ENCODE measurements at regions not wholly inside any gene's neighbourhood (a gene's known extent, or its start where the extent isn't known, plus 50 kb on each side); places are given as distances from the start of the nearest gene placed in this dataset.

DNA sequence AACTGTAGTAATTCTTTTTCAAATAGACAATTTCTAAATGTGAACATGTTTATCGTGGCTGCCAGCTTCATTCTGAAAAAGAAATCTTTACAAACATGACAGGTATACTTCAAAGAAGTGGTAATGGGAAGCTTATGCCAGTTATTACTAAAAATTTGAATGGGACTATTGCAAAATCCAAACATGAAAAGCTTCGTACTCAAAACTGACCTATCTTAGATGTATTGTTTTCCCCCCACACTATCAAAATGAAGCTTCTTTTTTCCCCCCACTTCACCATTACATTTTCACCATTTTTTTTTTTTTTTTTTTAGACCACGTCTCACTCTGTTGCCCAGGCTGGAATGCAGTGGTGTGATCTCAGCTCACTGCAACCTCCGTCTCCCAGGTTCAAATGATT is 50.4 kb upstream of the SERTAD2 start:
- DNase-seq (ENCODE audit: low read depth, low spot score), result no peak

DNA sequence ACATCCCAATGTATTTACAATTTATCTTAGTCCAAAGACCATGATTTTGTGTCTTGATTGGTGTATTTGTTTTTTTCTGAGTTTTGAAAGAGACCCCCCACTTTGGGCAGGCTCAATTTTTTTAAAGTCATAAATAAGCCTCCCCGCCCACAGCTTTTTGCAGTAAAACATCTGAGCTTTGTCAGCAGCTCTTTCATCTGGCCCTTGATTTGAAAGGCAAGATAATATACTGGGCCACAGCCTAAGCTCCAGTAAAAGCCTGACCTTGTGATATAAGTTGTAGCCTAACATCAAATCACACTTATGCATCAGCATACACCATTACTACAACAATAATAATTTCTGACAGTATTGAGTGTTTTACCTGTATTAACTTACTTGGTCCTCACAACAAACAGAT is 51.3 kb upstream of the SERTAD2 start:
- DNase-seq (ENCODE audit: low read depth, low spot score), result no peak

DNA sequence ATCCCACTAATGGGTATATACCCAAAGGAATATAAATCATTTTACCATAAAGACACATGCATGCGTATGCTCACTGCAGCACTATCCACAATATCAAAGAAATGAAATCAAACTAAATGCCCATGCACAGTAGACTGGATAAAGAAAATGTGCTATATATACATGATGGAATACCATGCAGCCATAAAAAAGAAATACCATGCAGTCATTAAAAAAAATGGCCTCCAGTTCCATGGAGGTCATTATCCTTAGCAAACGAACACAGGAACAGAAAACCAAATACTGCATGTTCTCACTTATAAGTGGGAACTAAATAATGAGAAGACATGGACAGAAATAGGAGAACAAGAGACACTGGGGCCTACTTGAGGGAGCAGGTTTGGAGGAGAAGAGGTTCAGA is 53.6 kb upstream of the SERTAD2 start:
- no peak for DNase-seq (ENCODE audit: low read depth, low spot score)

DNA sequence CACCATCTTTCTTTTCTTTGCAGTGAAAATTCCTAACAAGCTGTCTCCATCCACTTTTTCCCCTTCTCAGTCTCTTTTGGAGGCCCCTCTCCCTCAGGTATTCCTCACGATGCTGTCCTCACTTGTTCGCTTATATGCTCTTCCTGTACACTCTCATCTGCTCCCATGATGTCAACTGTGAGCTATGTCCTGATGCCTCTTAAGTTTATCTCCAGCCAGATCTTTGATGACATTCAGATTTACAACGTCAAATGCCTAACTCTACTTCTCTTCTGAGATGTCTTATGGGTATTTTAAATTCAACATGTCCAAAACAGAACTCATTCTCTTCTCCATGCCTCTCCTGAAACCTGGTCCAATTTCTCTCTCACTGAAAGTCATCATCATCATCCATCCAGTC is 55.1 kb upstream of the SERTAD2 start:
- DNase-seq (ENCODE audit: low read depth, low spot score), result no peak

DNA sequence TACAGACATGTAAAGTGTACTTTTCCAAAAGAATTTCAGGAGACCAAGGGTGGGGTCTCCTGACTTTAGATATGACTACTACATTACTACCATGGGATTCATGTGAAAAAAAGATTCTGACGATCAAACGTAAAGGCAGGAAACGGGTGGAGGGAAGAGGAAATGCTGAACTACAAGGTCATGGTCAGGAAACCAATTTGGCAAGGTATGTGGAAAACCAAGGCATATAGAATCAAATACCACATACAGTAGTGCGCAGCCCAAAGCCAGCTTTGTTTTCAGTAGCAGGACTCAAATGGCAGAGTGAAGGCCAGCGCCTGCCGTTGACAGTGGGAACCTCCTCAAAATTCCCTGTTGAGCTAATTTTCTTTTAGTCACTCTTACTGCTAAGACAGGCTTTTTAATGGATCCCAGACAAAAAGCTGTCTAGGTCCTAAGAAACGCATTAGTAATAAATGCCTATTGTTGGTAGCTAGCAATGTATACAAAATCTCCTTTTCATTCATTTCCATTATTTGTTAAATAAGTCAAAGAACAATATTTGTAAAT is 57.6 kb upstream of the SERTAD2 start:
- no peak for DNase-seq (ENCODE audit: low read depth, low spot score)

DNA sequence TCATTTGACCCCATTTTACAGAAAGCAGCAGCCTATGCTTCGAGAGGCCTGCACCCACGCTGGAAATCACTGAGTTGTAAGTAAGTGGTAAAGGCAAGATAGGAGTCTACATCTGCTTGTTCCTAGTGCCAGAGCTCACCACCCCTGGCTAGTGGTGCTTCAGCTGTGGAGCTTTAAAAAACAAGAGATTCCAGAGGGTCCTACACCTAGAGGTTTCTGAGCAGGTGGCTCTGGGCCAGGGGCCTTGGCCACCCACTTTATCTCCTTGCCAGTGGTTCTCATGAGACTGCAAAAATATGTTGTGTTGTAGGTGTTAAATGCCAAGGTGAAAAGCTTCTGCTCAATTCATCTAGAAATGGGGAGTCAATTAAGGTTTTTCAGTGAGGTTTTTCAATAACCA is 60.0 kb upstream of the SERTAD2 start:
- no peak for DNase-seq (ENCODE audit: low read depth, low spot score)

DNA sequence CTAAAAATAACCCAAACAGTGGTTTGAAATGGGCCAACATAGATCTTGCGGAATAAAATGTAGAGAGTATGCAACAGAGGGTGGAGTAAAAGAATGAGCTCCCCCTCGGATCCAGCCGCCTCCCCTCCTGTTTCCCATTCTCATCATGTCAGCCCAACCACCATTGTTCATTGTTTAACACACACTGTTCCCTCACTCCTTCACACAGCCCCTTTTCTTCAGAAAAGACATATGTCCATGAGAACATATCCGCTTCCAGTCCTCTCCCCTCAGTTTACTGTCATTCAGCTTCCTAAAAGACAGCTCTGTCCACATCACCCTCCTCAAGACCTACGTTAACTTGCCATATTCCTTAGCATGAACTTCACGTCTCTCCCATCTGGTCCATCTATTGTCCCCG is 62.9 kb upstream of the SERTAD2 start:
- no peak for DNase-seq (ENCODE audit: low read depth, low spot score)

DNA sequence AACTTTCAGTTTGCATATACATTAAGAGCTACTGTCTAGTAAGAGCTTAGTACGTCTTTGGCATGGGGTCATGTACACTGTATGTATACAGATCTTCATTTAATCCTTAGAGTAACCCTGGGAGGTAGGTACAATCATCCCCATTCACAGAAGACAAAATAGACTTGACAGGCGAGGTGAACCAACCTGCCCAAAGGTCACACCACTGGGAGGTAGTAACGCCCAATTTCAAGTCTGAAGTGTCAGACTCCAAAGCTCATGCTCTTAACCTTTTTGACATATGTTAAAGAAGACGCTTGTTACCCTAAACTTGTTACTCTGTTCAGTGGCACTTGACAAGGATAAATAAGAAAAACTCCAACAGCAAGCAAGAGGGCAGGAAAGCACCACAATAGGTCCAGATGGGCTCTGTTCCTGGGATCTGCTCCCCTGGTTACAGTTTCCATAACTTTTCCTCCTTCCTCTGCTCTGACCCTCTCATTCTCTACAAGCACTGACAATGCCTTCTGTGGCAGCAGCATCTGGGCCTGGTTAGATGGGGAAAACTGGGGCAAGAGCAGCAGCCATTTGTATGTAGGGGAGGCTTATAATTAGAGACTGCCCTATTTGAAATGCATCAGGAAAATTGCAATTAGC is 64.7 kb upstream of the SERTAD2 start:
- DNase-seq (ENCODE audit: low read depth, low spot score), result no peak

DNA sequence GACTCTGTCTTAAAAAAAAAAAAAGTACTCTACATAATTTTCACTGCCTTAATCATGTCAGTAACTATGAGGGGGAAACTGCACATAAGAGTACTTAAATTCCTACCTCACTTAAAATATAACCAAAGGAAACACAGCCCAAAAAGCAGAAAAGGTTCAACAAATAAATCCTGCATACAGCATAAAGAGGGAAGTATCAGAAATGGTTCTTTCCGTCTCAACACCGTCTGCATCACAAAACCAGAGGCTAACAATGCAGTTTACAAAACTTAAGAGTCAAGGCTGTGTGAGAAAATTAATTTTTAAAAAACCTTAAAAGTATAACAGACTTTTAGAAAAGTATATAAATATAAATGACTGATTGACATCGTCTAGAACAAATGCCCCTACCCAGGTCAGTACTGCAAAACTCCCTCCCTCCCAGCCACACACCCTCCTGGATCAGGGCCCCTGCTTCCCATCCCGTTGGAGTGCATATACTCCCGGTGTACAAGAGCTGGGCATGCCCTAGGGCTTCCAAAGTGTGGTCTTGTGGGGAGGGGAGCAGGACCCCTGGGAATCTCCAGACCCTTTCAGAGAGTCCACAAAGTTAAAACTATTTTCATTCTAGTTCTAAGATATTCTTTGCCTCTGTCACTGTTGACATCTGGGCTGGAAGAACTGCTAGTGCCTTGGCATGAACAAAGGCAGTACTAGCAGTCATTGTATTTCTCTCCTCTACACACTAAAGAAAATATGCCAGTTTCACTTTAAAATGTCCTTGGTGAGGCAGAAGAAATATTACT is 67.0 kb upstream of the SERTAD2 start:
- DNase-seq (ENCODE audit: low read depth, low spot score), result no peak

DNA sequence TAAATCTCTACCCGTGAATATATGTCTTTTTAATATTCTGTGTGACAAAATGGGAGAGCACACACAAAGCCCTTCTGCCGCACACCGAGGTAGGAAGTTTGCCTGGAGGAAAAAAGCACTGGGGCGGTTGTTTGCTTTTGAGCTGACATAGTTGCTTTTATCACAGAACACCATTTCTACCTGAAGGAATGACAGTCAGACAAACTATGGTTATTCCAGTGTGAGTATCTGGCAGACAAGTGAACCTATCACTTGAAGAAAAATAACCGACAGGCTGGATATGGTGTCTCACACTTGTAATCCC is 67.6 kb upstream of the SERTAD2 start:
- no peak for DNase-seq (ENCODE audit: low read depth, low spot score)

DNA sequence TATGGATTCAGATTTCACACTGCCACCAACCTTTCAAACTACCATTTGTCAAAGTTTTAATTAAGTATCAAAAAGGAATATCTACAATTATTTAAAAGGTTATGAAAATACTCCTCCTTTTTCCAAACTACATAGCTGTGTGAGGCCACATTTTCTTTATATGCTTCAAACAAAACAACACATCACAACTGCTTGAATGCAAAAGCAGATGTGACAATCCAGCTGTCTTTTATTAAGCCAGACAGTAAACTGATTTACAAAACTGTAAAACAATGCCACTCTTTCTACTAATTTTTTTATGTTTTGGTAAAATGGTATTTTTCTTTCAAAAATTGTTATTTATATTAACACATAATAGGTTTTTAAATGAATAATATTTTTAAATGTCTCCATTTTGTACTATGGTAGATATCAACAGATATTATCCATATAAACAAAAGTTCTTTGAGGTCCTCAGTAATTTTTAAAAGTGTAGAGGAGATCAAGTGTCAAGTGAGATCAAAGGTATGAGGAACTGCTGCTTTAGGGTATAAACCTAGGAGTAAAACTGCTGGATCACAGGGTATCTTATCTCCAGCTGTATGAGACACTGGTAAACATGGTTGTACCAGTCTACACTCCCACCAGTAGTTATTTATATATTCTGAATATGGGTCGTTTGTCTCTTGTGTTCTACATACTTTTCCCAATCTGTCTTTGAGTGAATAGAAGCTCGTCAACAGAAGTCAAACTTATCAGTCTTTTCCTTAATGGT is 68.8 kb upstream of the SERTAD2 start:
- no peak for DNase-seq (ENCODE audit: low read depth, low spot score)

DNA sequence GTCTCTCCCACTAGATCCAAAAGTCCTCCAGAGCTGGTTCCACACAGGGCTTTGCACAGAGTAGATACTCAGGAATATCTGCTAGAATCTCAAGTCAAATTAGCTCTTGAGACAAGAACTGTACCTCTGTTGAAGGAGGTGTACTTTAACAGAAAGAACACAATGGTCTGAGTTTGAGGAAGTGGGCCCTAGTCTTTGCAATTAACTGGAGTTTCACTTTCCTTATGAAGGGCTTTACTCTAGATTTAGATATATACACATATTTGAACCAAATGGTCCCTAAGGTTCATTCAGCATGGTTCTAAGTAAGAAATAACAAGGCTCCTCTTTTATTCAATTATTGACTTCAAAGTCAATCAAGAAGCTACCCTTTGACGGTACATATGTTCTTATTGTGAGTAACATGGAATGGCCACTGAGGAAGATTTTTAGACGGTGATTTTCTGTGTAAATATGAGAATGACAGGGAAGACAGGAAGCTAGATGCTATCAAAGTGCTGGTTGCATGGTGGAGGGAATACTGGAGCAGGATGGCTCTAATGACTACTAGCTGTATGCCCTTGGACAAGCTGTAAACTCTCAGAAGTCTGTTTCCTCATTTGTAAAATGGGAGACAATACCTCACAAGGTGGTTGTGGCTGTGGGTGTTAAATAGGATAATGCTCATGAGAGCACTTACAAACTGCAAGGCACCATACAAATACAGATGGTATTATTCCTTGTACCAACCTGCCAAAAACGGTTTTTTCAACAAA is 73.5 kb upstream of the SERTAD2 start:
- no peak for DNase-seq (ENCODE audit: low read depth, low spot score)

DNA sequence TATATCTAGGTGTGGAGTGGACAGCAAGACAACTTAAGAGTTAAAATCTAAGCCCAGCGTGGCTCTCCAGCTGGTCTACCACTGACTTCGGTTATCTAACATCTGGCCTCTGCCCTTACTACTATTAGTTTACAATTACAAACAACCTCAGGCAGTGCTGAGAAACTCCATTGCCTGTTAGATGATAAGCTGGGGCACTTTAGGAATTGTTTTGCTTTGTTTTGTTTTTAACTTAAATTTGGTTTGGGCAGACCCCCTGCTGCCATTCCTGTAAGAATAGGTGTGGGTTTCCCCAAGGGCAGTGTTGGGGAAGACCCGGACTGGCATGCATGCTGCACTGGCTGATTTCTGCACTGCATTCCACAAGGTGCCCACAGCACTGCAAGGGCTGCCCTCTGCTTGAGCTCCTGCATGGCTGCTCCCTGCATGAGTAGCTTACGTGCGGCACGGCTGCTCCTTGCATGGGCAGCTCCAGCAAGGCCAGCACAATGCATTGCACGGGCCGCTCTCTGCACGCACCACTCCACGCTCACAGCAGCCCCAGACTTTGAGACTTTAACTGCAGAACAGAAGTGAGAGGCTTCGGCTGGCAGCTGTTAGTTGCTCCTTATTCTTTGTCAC is 74.2 kb upstream of the SERTAD2 start:
- DNase-seq (ENCODE audit: low read depth, low spot score), result no peak

DNA sequence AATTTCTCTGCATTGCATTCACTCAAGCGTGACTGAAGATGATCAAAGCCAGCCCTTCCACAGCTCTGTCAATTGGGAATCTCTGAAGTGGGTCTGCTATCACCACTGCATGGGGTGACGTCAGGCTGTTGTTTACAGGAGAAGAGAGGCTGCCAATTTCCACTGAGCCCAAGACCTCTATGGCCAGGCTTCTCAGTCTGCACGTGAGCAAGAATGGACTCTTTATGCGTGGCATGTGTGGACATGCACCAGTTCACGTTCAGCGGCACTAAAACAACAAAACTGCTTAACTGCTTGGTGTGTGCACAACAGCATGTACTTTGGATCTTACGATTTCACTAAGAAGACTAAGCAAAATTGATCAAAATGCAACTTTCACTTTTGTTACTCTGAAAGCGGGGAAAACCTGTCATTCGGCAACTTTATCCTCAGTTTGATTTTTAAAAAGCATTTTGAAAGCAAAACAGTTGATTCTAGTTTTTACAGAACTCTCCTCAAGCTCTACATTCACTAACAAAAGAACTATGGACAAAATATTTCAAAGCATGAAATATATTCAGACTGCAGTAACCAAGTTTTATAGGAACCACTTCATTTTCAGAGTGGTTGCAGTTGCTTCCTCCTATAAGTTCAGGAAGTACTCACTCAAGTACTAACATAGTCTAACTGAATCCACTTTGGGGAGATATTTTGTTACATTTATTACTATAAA is 77.0 kb upstream of the SERTAD2 start:
- DNase-seq (ENCODE audit: low read depth, low spot score), result no peak

DNA sequence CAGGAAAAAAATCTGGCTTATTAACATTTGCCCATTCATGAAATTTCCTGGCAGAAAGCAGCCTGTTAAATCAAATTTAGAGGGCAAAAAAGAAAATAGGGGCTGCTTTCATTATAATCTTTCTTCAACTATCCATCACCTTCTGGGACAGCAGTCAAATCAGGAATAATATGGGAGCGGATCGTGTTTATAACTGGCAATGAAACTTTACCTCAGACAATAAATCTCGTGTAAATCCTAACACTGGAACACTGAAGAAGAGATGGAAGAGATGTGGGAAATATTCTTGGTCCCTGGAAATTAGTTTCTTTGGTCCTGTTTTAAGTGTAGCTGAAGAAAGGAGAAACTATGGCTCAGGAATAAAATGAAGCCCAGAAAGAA is 77.5 kb upstream of the SERTAD2 start:
- DNase-seq (ENCODE audit: low read depth, low spot score), result no peak

DNA sequence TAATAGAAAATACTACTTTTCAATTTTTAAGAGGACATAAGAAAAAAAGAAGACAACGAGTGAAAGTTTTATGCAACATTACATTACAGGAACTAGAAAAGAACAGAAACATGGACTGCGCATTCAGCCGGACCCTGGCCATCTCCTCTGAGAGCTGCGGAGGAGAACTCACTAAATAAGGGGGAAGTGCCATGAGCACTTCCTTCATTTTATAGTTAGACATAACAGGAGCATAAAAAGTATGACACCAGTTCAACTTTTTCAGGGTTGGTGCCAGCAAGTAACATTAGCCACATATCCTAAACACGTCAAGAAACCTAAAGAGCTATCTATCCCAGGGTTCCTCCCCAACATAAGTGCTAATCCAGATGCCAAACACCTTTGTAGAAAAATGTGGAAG is 78.0 kb upstream of the SERTAD2 start:
- DNase-seq (ENCODE audit: low read depth, low spot score), result no peak

DNA sequence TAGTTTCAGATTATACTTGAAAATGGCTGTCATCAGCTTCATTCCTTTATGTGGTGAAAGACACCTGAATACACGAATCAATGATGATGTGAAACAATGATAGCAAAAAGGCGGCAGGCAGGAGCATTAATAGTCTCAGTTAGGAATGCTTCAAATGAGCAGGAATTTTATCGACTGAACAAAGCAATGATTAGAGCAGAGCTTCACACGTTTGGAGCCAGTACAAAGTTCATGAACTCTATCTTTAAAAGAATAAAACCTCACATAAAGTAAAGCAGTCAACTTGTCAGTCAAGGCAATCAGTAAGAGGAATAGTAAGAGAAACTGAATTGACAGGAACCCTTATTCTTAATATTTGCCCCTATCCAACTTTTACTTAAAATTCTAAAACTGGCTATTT is 78.4 kb upstream of the SERTAD2 start:
- DNase-seq (ENCODE audit: low read depth, low spot score), result no peak

DNA sequence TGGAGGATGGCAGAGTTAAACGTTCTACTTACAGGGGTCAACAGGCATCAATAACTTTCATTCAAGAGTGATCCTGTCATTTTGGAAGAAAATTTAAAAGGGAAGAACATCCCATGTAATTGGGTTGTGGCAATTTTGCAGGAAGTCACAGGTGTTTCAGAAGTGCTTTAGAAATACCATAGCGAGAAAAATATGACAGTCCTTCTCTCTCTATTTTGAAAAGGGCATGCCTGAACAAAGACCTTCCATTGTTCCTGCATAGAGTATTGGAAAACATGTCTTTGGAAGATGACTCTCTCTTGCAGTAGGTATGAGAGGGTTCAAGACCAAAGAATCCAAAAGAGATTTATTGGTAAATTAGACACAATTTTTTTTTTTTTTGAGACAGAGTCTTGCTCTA is 81.8 kb upstream of the SERTAD2 start:
- DNase-seq (ENCODE audit: low read depth, low spot score), result no peak

DNA sequence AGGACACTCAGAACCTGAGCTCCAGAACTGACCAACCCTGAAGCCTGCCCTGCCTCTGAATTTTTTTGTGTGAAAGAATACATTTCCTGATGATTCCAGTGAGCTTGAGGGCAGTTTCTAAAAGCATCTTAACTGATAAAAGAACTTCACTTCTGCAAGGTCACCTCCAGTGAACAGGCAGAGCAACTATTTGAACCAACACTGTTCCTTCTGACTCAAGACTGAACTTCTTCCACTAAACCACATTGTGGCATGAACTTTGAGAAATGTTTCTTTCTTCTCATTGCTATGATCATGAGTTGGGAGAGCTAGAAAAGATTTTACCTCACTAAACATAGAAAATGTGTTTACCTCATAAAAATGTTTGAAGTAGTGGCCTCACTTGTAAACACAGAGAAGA is 83.8 kb upstream of the SERTAD2 start:
- DNase-seq (ENCODE audit: low read depth, low spot score), result no peak

DNA sequence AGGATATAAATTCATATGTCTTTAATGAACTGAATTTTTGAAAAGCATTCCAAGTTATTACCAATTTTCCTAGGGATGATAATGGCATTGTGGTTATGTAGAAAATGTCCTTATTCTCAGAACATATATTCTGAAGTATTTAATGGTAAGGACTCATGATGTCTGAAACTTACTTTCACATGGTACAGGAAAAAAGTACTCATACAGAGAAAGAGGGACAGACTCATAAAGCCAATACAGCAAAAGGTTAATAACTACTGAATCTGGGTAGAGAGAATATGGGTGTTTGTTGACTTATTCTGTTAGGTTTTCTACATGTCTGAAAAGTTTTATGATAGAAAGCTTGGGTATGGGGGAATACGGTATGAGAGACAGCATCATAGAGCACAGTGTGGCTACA is 84.3 kb upstream of the SERTAD2 start:
- DNase-seq (ENCODE audit: low read depth, low spot score), result no peak

DNA sequence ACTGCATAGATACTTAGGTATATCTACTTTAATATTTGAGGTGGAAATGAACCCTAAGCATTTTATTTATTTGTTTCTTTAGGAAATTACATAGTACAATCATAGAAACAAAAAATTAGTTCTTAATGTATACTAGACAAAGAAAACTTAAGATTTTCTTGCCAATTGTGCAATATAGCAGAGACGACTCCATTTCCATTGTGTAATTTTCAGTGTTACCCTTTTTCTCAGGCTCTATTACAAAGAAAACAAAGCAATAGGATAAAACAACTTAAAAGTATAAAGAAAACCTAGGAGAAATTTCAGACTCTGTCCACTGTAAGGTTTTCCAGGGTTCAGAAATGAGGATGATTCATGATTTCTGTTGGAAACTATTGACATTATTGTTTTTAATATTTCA is 89.0 kb upstream of the SERTAD2 start:
- DNase-seq (ENCODE audit: low read depth, low spot score), result no peak
